GM18907 (cell line): ENCODE measurements at regions not wholly inside any gene's neighbourhood (a gene's known extent, or its start where the extent isn't known, plus 50 kb on each side); places are given as distances from the start of the nearest gene placed in this dataset.

Experiments
- ATAC-seq: cut with Tn5 transposase; IDR thresholded peaks from one replicate; pipeline ENCODE4 v1.9.1; 2021; ENCODE audit warnings: mild to moderate bottlenecking, moderate library complexity; ENCODE audit not compliant: unreplicated experiment

GRCh38 chr3:152051501-152052404, 178.3 kb downstream of the SUCNR1 start:
- ATAC-seq: no peak

GRCh38 chr3:152053866-152054265, 180.4 kb downstream of the SUCNR1 start:
- no peak for ATAC-seq

GRCh38 chr3:152054315-152054714, 180.9 kb downstream of the SUCNR1 start:
- peak; percentile 74 for ATAC-seq

GRCh38 chr3:152056073-152056472, 182.6 kb downstream of the SUCNR1 start:
- no peak for ATAC-seq

GRCh38 chr3:152056481-152056880, 183.0 kb downstream of the SUCNR1 start:
- no peak for ATAC-seq

- ATAC-seq: no peak
Measured at GRCh38 chr3:152056987-152057386, 183.5 kb downstream of the SUCNR1 start.

- ATAC-seq: no peak
Measured at GRCh38 chr3:152058856-152059255, 185.4 kb downstream of the SUCNR1 start.

- no peak for ATAC-seq
Measured at GRCh38 chr3:152060701-152061100, 187.3 kb downstream of the SUCNR1 start.

- ATAC-seq: no peak
Measured at GRCh38 chr3:152061296-152061695, 187.9 kb downstream of the SUCNR1 start.

- no peak for ATAC-seq
Measured at GRCh38 chr3:152069871-152070270, 196.4 kb downstream of the SUCNR1 start.

- ATAC-seq: no peak
Measured at GRCh38 chr3:152071315-152071714, 197.4 kb upstream of the MBNL1 start.

GRCh38 chr3:152071924-152072323, 196.8 kb upstream of the MBNL1 start:
- peak; percentile 68 for ATAC-seq

GRCh38 chr3:152073267-152073666, 195.5 kb upstream of the MBNL1 start:
- no peak for ATAC-seq

GRCh38 chr3:152076148-152076547, 192.6 kb upstream of the MBNL1 start:
- ATAC-seq: no peak

- no peak for ATAC-seq
Measured at GRCh38 chr3:152079980-152080379, 188.7 kb upstream of the MBNL1 start.

- ATAC-seq: no peak
Measured at GRCh38 chr3:152083135-152083534, 185.6 kb upstream of the MBNL1 start.

GRCh38 chr3:152084441-152085158, 184.1 kb upstream of the MBNL1 start:
- ATAC-seq: no peak

- no peak for ATAC-seq
Measured at GRCh38 chr3:152087153-152087552, 181.6 kb upstream of the MBNL1 start.

- ATAC-seq: no peak
Measured at GRCh38 chr3:152089528-152089927, 179.2 kb upstream of the MBNL1 start.

GRCh38 chr3:152091725-152092124, 177.0 kb upstream of the MBNL1 start:
- ATAC-seq: no peak

GRCh38 chr3:152093901-152094300, 174.8 kb upstream of the MBNL1 start:
- ATAC-seq: no peak

- ATAC-seq: no peak
Measured at GRCh38 chr3:152094406-152094805, 174.3 kb upstream of the MBNL1 start.
